K562 (cell line): ENCODE measurements at regions not wholly inside any gene's neighbourhood (a gene's known extent, or its start where the extent isn't known, plus 50 kb on each side); places are given as distances from the start of the nearest gene placed in this dataset.

Experiments
- BACH1 ChIP-seq: fragments of 200-800 bp; sonication (Bioruptor generic); IDR thresholded peaks from 2 replicates; pipeline ENCODE4 v1.6.1; 2016; ENCODE audit warnings: missing genetic modification characterization, missing compliant biosample characterization
- CHCHD3 ChIP-seq: fragments of 250-450 bp; sonication (Bioruptor Pico); IDR thresholded peaks from 2 replicates; pipeline ENCODE4 v2.1.2; 2022; ENCODE audit warnings: mild to moderate bottlenecking
- CREM ChIP-seq: IDR thresholded peaks from 2 replicates; pipeline ENCODE4 v1.6.1; 2014; ENCODE audit warnings: antibody characterized with exemption, low read depth
- CUX1 ChIP-seq: fragments of 200-800 bp; sonication (Bioruptor generic); IDR thresholded peaks from 2 replicates; pipeline ENCODE4 v1.6.1; 2016; ENCODE audit warnings: missing genetic modification characterization, missing compliant biosample characterization
- FOXK2 ChIP-seq, 2 experiments: fragments of 450-650 bp; IDR thresholded peaks in 1 of 2; conservative IDR thresholded peaks in 1 of 2; 2 replicates each; pipeline ENCODE4 v1.6.1; 2016; ENCODE audit warnings: low read depth in 2 of 2, mild to moderate bottlenecking in 1 of 2
- HDAC8 ChIP-seq: fragments of 450-650 bp; IDR thresholded peaks from 2 replicates; pipeline ENCODE4 v1.6.1; 2016; ENCODE audit warnings: mild to moderate bottlenecking, missing genetic modification characterization, moderate library complexity, missing compliant biosample characterization
- PHF20 ChIP-seq: fragments of 450-650 bp; IDR thresholded peaks from 2 replicates; pipeline ENCODE4 v1.6.1; 2018; ENCODE audit not compliant: partially characterized antibody
- PPARD ChIP-seq: fragments of 250-450 bp; sonication (Bioruptor Pico); IDR thresholded peaks from 2 replicates; pipeline ENCODE4 v1.8.0; 2022; ENCODE audit warnings: inconsistent platforms, mild to moderate bottlenecking, moderate library complexity
- SAFB ChIP-seq: fragments of 200-400 bp; formaldehyde crosslinking; IDR thresholded peaks from 2 replicates; pipeline ENCODE4 v1.6.1; 2017; ENCODE audit warnings: low read depth, low read length, borderline replicate concordance
- SMAD3 ChIP-seq: fragments of 450-650 bp; formaldehyde crosslinking; conservative IDR thresholded peaks from 2 replicates; pipeline ENCODE4 v1.4.0; 2020; ENCODE audit warnings: mild to moderate bottlenecking
- STAT5A ChIP-seq: IDR thresholded peaks from 2 replicates; pipeline ENCODE4 v1.6.1; 2012; ENCODE audit warnings: low read length, inconsistent platforms, borderline replicate concordance
- TFAM ChIP-seq: fragments of 250-450 bp; sonication (Bioruptor Pico); conservative IDR thresholded peaks from 2 replicates; pipeline ENCODE4 v1.5.0; 2021; ENCODE audit warnings: mild to moderate bottlenecking, moderate library complexity
- ZKSCAN3 ChIP-seq: fragments of 250-450 bp; sonication (Bioruptor Pico); IDR thresholded peaks from 2 replicates; pipeline ENCODE4 v1.4.0; 2020
- ZNF133 ChIP-seq: fragments of 250-450 bp; sonication (Bioruptor Pico); IDR thresholded peaks from 2 replicates; pipeline ENCODE4 v1.4.0; 2020; ENCODE audit warnings: mild to moderate bottlenecking
- ZNF76 ChIP-seq: fragments of 250-450 bp; sonication (Bioruptor Pico); IDR thresholded peaks from 2 replicates; pipeline ENCODE4 v1.4.0; 2020; ENCODE audit warnings: mild to moderate bottlenecking, moderate library complexity, borderline replicate concordance
- TF ChIP-seq, protein P1 (sequence below), 2 experiments: fragments of 450-650 bp in 1 of 2; IDR thresholded peaks; 2 replicates each; pipeline ENCODE4 v1.6.1; 2011 to 2017; ENCODE audit warnings: low read depth in 2 of 2, antibody characterized with exemption in 1 of 2, borderline replicate concordance in 1 of 2, low read length in 1 of 2, mild to moderate bottlenecking in 1 of 2, mixed read lengths in 1 of 2; ENCODE audit not compliant: control insufficient read depth in 1 of 2
- TF ChIP-seq, protein P2 (sequence below): fragments of 250-450 bp; sonication (Bioruptor Pico); IDR thresholded peaks from 2 replicates; pipeline ENCODE4 v1.4.0; 2020; ENCODE audit warnings: mild to moderate bottlenecking, moderate library complexity, borderline replicate concordance

GRCh38 chr1:244302876-244303609 is 148.7 kb downstream of the ADSS2 start (continued):
- 0 out of 2 replicates have a peak, but pooled peaks have one; percentile 54 for TF ChIP-seq SMAD3 (CRISPR knock-in tag)
- peak; percentile 81 for TF ChIP-seq CUX1
- no peak for TF ChIP-seq PPARD (CRISPR knock-in tag)
- TF ChIP-seq ZKSCAN3, result no peak
- TF ChIP-seq TFAM (CRISPR knock-in tag), result no peak
- peak; percentile 78; the same call in 1 of the 2 replicates for TF ChIP-seq BACH1
- TF ChIP-seq, protein P1, sequence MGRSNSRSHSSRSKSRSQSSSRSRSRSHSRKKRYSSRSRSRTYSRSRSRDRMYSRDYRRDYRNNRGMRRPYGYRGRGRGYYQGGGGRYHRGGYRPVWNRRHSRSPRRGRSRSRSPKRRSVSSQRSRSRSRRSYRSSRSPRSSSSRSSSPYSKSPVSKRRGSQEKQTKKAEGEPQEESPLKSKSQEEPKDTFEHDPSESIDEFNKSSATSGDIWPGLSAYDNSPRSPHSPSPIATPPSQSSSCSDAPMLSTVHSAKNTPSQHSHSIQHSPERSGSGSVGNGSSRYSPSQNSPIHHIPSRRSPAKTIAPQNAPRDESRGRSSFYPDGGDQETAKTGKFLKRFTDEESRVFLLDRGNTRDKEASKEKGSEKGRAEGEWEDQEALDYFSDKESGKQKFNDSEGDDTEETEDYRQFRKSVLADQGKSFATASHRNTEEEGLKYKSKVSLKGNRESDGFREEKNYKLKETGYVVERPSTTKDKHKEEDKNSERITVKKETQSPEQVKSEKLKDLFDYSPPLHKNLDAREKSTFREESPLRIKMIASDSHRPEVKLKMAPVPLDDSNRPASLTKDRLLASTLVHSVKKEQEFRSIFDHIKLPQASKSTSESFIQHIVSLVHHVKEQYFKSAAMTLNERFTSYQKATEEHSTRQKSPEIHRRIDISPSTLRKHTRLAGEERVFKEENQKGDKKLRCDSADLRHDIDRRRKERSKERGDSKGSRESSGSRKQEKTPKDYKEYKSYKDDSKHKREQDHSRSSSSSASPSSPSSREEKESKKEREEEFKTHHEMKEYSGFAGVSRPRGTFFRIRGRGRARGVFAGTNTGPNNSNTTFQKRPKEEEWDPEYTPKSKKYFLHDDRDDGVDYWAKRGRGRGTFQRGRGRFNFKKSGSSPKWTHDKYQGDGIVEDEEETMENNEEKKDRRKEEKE (IDR thresholded peaks at IDR 0.05; ENCODE audit: borderline replicate concordance in 1 of 2, control insufficient read depth in 1 of 2, low read depth in 2 of 2, low read length in 1 of 2), result no peak
- TF ChIP-seq, protein P2, sequence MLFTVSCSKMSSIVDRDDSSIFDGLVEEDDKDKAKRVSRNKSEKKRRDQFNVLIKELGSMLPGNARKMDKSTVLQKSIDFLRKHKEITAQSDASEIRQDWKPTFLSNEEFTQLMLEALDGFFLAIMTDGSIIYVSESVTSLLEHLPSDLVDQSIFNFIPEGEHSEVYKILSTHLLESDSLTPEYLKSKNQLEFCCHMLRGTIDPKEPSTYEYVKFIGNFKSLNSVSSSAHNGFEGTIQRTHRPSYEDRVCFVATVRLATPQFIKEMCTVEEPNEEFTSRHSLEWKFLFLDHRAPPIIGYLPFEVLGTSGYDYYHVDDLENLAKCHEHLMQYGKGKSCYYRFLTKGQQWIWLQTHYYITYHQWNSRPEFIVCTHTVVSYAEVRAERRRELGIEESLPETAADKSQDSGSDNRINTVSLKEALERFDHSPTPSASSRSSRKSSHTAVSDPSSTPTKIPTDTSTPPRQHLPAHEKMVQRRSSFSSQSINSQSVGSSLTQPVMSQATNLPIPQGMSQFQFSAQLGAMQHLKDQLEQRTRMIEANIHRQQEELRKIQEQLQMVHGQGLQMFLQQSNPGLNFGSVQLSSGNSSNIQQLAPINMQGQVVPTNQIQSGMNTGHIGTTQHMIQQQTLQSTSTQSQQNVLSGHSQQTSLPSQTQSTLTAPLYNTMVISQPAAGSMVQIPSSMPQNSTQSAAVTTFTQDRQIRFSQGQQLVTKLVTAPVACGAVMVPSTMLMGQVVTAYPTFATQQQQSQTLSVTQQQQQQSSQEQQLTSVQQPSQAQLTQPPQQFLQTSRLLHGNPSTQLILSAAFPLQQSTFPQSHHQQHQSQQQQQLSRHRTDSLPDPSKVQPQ (CRISPR knock-in tag), result 0 out of 2 replicates have a peak, but pooled peaks have one; percentile 28
- peak; percentile 8 for TF ChIP-seq PHF20
- peak; percentile 49 for TF ChIP-seq ZNF76
- peak; percentile 69 for TF ChIP-seq STAT5A
- no peak for TF ChIP-seq SAFB
- TF ChIP-seq FOXK2 (conservative IDR thresholded peaks at IDR 0.05 in 1 of 2, IDR thresholded peaks at IDR 0.05 in 1 of 2; ENCODE audit: low read depth in 2 of 2), result peak; percentile 75 to 80
- peak; percentile 84; the same call in 1 of the 2 replicates for TF ChIP-seq HDAC8 (tag)
- peak; percentile 83 for TF ChIP-seq CREM
- no peak for TF ChIP-seq CHCHD3 (CRISPR knock-in tag)
- 0 out of 2 replicates have a peak, but pooled peaks have one; percentile 33 for TF ChIP-seq ZNF133 (CRISPR knock-in tag)
